Activated naive CD4-positive, alpha-beta T cell treated with anti-CD3 and anti-CD28 coated beads, Interleukin-2, amount 50 U/mL, for 72 hours (primary cell): ENCODE measurements at regions not wholly inside any gene's neighbourhood (a gene's known extent, or its start where the extent isn't known, plus 50 kb on each side); places are given as distances from the start of the nearest gene placed in this dataset.

ENCODE experiments used
- ATAC-seq, 2 donors: fragments of 150-1000 bp; cut with Tn5 transposase; 2 replicates each; pipeline ENCODE4 v1.10.0; 2021; ENCODE audit warnings: mild to moderate bottlenecking in 2 of 2, moderate library complexity in 2 of 2
- DNase-seq, 2 donors: peaks; one replicate each; pipeline ENCODE4 v3.0.0; 2021 to 2022; ENCODE audit warnings: low spot score in 2 of 2
- H3K27ac Mint-ChIP-seq, 2 donors: one replicate each; pipeline ENCODE4 v1.8.0; 2022; ENCODE audit warnings: mild to moderate bottlenecking in 2 of 2, mixed read lengths in 2 of 2
- H3K36me3 Mint-ChIP-seq, 2 donors: one replicate each; pipeline ENCODE4 v1.8.0; 2022; ENCODE audit warnings: mixed read lengths in 2 of 2
- H3K9me3 Mint-ChIP-seq, 2 donors: one replicate each; pipeline ENCODE4 v1.8.0; 2022; ENCODE audit warnings: mixed read lengths in 2 of 2

GRCh38 chr13:36493046-36493445, 60.8 kb downstream of the CCNA1 start:
- Mint-ChIP-seq H3K36me3 (peaks cover 0 to 6% of the 10 kb centered on the region in 2 donors), H3K9me3 (no peaks in the 10 kb centered on the region), H3K27ac (no peak overlapping the region)
- DNase-seq (no peak), ATAC-seq (no peak)

- Mint-ChIP-seq H3K36me3 (no peaks in the 10 kb centered on the region), H3K9me3 (no peaks in the 10 kb centered on the region), H3K27ac (no peak overlapping the region)
- ATAC-seq (no peak), DNase-seq (no peak)
Measured at GRCh38 chr13:36495431-36495830, 63.1 kb downstream of the CCNA1 start.

- H3K36me3 Mint-ChIP-seq = peaks cover 0 to 5% of the 10 kb centered on the region in 2 donors
- H3K27ac Mint-ChIP-seq = no peak overlapping the region
- ATAC-seq (no peak), DNase-seq (no peak)
- H3K9me3 Mint-ChIP-seq = peaks cover 6 to 13% of the 10 kb centered on the region in 2 donors
Measured at GRCh38 chr13:36509369-36509768, 77.1 kb downstream of the CCNA1 start.

GRCh38 chr13:36512771-36513170, 80.5 kb downstream of the CCNA1 start:
- ATAC-seq (no peak), DNase-seq (no peak)
- no peaks in the 10 kb centered on the region for H3K36me3 Mint-ChIP-seq
- no peak overlapping the region for H3K27ac Mint-ChIP-seq
- H3K9me3 Mint-ChIP-seq = peaks cover 0 to 5% of the 10 kb centered on the region in 2 donors

- no peak for ATAC-seq
- no peak overlapping the region for H3K27ac Mint-ChIP-seq
- peaks cover 0 to 4% of the 10 kb centered on the region in 2 donors for H3K9me3 Mint-ChIP-seq
- H3K36me3 Mint-ChIP-seq = no peaks in the 10 kb centered on the region
- DNase-seq = no peak
Measured at GRCh38 chr13:36513266-36513665, 81.0 kb downstream of the CCNA1 start.

GRCh38 chr13:36515466-36515865, 83.2 kb downstream of the CCNA1 start:
- H3K27ac Mint-ChIP-seq = no peak overlapping the region
- ATAC-seq (no peak), DNase-seq (no peak)
- H3K9me3 Mint-ChIP-seq = peaks cover 0 to 7% of the 10 kb centered on the region in 2 donors
- H3K36me3 Mint-ChIP-seq = no peaks in the 10 kb centered on the region

- H3K36me3 Mint-ChIP-seq = no peaks in the 10 kb centered on the region
- DNase-seq = no peak
- ATAC-seq = no peak
- no peak overlapping the region for H3K27ac Mint-ChIP-seq
- peaks cover 0 to 7% of the 10 kb centered on the region in 2 donors for H3K9me3 Mint-ChIP-seq
Measured at GRCh38 chr13:36516225-36516624, 83.9 kb downstream of the CCNA1 start.

- no peak for ATAC-seq
- Mint-ChIP-seq H3K27ac (no peak overlapping the region), H3K36me3 (no peaks in the 10 kb centered on the region), H3K9me3 (peaks cover 0 to 7% of the 10 kb centered on the region in 2 donors)
- DNase-seq = no peak
Measured at GRCh38 chr13:36518707-36519106, 86.4 kb downstream of the CCNA1 start.

GRCh38 chr13:36519432-36519831, 87.1 kb downstream of the CCNA1 start:
- H3K27ac Mint-ChIP-seq = no peak overlapping the region
- no peak for DNase-seq
- H3K36me3 Mint-ChIP-seq = no peaks in the 10 kb centered on the region
- no peak for ATAC-seq
- peaks cover 0 to 7% of the 10 kb centered on the region in 2 donors for H3K9me3 Mint-ChIP-seq

GRCh38 chr13:36520111-36520510, 87.8 kb downstream of the CCNA1 start:
- ATAC-seq = no peak
- Mint-ChIP-seq H3K27ac (no peak overlapping the region), H3K36me3 (no peaks in the 10 kb centered on the region), H3K9me3 (peaks cover 0 to 7% of the 10 kb centered on the region in 2 donors)
- DNase-seq = no peak

GRCh38 chr13:36526897-36527296, 94.6 kb downstream of the CCNA1 start:
- no peak for ATAC-seq
- Mint-ChIP-seq H3K27ac (no peak overlapping the region), H3K9me3 (peaks cover 0 to 3% of the 10 kb centered on the region in 2 donors), H3K36me3 (no peaks in the 10 kb centered on the region)
- no peak for DNase-seq

GRCh38 chr13:36528105-36528504, 95.8 kb downstream of the CCNA1 start:
- ATAC-seq = no peak
- DNase-seq = no peak
- H3K9me3 Mint-ChIP-seq = peaks cover 0 to 3% of the 10 kb centered on the region in 2 donors
- H3K36me3 Mint-ChIP-seq = no peaks in the 10 kb centered on the region
- H3K27ac Mint-ChIP-seq = no peak overlapping the region

GRCh38 chr13:36530050-36530789, 97.9 kb downstream of the CCNA1 start:
- Mint-ChIP-seq H3K36me3 (no peaks in the 10 kb centered on the region), H3K9me3 (peaks cover 0 to 3% of the 10 kb centered on the region in 2 donors), H3K27ac (no peak overlapping the region)
- DNase-seq (no peak), ATAC-seq (no peak)

- ATAC-seq (no peak), DNase-seq (no peak)
- Mint-ChIP-seq H3K36me3 (no peaks in the 10 kb centered on the region), H3K27ac (no peak overlapping the region), H3K9me3 (peaks cover 0 to 3% of the 10 kb centered on the region in 2 donors)
Measured at GRCh38 chr13:36530861-36531590, 98.7 kb downstream of the CCNA1 start.

- H3K36me3 Mint-ChIP-seq = no peaks in the 10 kb centered on the region
- H3K9me3 Mint-ChIP-seq = peaks cover 0 to 1% of the 10 kb centered on the region in 2 donors
- ATAC-seq (no peak), DNase-seq (no peak)
- no peak overlapping the region for H3K27ac Mint-ChIP-seq
Measured at GRCh38 chr13:36531746-36532486, 99.6 kb downstream of the CCNA1 start.

- H3K36me3 Mint-ChIP-seq = no peaks in the 10 kb centered on the region
- H3K9me3 Mint-ChIP-seq = peaks cover 3 to 16% of the 10 kb centered on the region in 2 donors
- no peak for DNase-seq
- H3K27ac Mint-ChIP-seq = peak overlapping the region in 1 of 2 donors; percentile 45
- peak in 1 of 2 donors; percentile 73 for ATAC-seq
Measured at GRCh38 chr13:36533806-36534205, 101.5 kb downstream of the CCNA1 start.

- Mint-ChIP-seq H3K36me3 (peaks cover 0 to 4% of the 10 kb centered on the region in 2 donors), H3K9me3 (peaks cover 9 to 20% of the 10 kb centered on the region in 2 donors), H3K27ac (no peak overlapping the region)
- peak in 1 of 2 donors; percentile 18 for ATAC-seq
- no peak for DNase-seq
Measured at GRCh38 chr13:36536546-36536945, 104.3 kb downstream of the CCNA1 start.
